K562 (cell line): ENCODE measurements at regions not wholly inside any gene's neighbourhood (a gene's known extent, or its start where the extent isn't known, plus 50 kb on each side); places are given as distances from the start of the nearest gene placed in this dataset.

ENCODE experiments used
- ATAC-seq: fragments of 200-7000 bp; cut with Tn5 transposase; 3 replicates; pipeline ENCODE4 v1.9.1; 2020; ENCODE audit warnings: moderate library complexity
- BruUV-seq: library from RNA; stranded (reverse); fragments of 400-500 nt; replicated peaks from 2 replicates; lab custom pipeline; 2021; lab: Mats Ljungman, UMichigan
- CTCF ChIA-PET: fragments of 300-600 bp; formaldehyde crosslinking; extraction: SDS; loops from one replicate; lab custom pipeline; 2021; ENCODE audit warnings: low intra/inter-chr PET ratio; lab: Yijun Ruan, JAX
- POLR2A ChIA-PET: fragments of 300-600, 350-650 bp; sonication (Branson Sonifier 250); formaldehyde crosslinking; extraction: SDS; loops from one replicate; lab custom pipeline; 2021; ENCODE audit warnings: antibody characterized with exemption, inconsistent platforms; lab: Yijun Ruan, JAX
- DNase-seq, 4 experiments: peaks; one replicate each; pipeline versions ENCODE4 v3.0.0 to v3.0.0-alpha.2; 2011 to 2018; ENCODE audit warnings: low spot score in 3 of 4, mixed read lengths in 3 of 4; ENCODE audit errors: extremely low read depth in 1 of 4
- FAIRE-seq: peaks from 2 replicates; lab custom pipeline; 2011; peaks lifted over from hg19 to GRCh38; lab: Jason Lieb, UNC
- H2AFZ ChIP-seq: 2 replicates; pipeline ENCODE4 v1.6.0; 2011; ENCODE audit warnings: low read depth, low read length, control low read depth, inconsistent platforms
- H3K27ac ChIP-seq: fragments of 200-600 bp; 3 replicates; pipeline ENCODE4 v1.8.0; 2011; ENCODE audit warnings: low read depth, mild to moderate bottlenecking, control low read depth, inconsistent platforms, low read length, moderate library complexity, mixed read lengths; ENCODE audit errors: extremely low read depth
- H3K27me3 ChIP-seq, 2 experiments: fragments of 300-600 bp in 1 of 2; 2 replicates in 1 of 2; 3 replicates in 1 of 2; pipeline versions ENCODE4 v1.6.0 to v1.8.0; 2011; ENCODE audit warnings: inconsistent platforms in 2 of 2, low read length in 2 of 2, mild to moderate bottlenecking in 1 of 2, mixed read lengths in 1 of 2, moderate library complexity in 1 of 2; ENCODE audit not compliant: control insufficient read depth in 2 of 2, insufficient read depth in 2 of 2
- H3K36me3 ChIP-seq: fragments of 300-600 bp; 3 replicates; pipeline ENCODE4 v1.8.0; 2011; ENCODE audit warnings: mild to moderate bottlenecking, low read length, inconsistent platforms; ENCODE audit not compliant: control insufficient read depth, insufficient read depth
- H3K4me1 ChIP-seq, 2 experiments: fragments of 200-600 bp in 1 of 2; replicated peaks in 1 of 2; 2 replicates in 1 of 2; 3 replicates in 1 of 2; pipeline versions ENCODE4 v1.5.1 to v1.8.0; 2011; ENCODE audit warnings: inconsistent platforms in 2 of 2, low read length in 2 of 2, mild to moderate bottlenecking in 1 of 2, mixed read lengths in 1 of 2, moderate library complexity in 1 of 2; ENCODE audit not compliant: control insufficient read depth in 2 of 2, insufficient read depth in 2 of 2
- H3K4me2 ChIP-seq: 2 replicates; pipeline ENCODE4 v1.6.1; 2011; ENCODE audit warnings: low read length, control low read depth, inconsistent platforms, mixed read lengths; ENCODE audit not compliant: insufficient read depth
- H3K4me3 ChIP-seq: fragments of 200-600 bp; sonication (generic), shearing (Covaris generic); 2 replicates; pipeline ENCODE4 v1.5.1; 2016; ENCODE audit warnings: control low read depth, inconsistent platforms
- H3K79me2 ChIP-seq: fragments of 200-600 bp; 3 replicates; pipeline ENCODE4 v1.8.0; 2011; ENCODE audit warnings: low read length, inconsistent platforms; ENCODE audit not compliant: control insufficient read depth, insufficient read depth
- H3K9ac ChIP-seq, 2 experiments: 2 replicates each; pipeline versions ENCODE4 v1.6.0 to v1.6.1; 2011; ENCODE audit warnings: low read depth in 2 of 2, low read length in 2 of 2, control low read depth in 1 of 2, inconsistent platforms in 1 of 2, mild to moderate bottlenecking in 1 of 2, mixed read lengths in 1 of 2; ENCODE audit not compliant: insufficient read depth in 1 of 2
- H3K9me1 ChIP-seq: one replicate; pipeline ENCODE4 v1.6.0; 2011; ENCODE audit warnings: inconsistent platforms, mild to moderate bottlenecking, low read length, moderate library complexity; ENCODE audit not compliant: control insufficient read depth, insufficient read depth
- H3K9me3 ChIP-seq: replicated peaks from 2 replicates; pipeline ENCODE4 v1.5.1; 2011; ENCODE audit warnings: low read depth, low read length, inconsistent platforms; ENCODE audit not compliant: control insufficient read depth, insufficient read depth
- H4K20me1 ChIP-seq: replicated peaks from 2 replicates; pipeline ENCODE4 v1.6.1; 2011; ENCODE audit warnings: low read length, inconsistent platforms, mixed read lengths; ENCODE audit not compliant: control insufficient read depth, insufficient read depth
- ASH1L ChIP-seq: fragments of 450-650 bp; IDR thresholded peaks from 2 replicates; pipeline ENCODE4 v1.6.1; 2018; ENCODE audit warnings: borderline replicate concordance, mild to moderate bottlenecking, low read depth; ENCODE audit not compliant: partially characterized antibody
- EGR1 ChIP-seq: fragments of 450-650 bp; conservative IDR thresholded peaks from 2 replicates; pipeline ENCODE4 v1.6.1; 2017; ENCODE audit warnings: mild to moderate bottlenecking
- IRF9 ChIP-seq: fragments of 450-650 bp; IDR thresholded peaks from 2 replicates; pipeline ENCODE4 v1.6.1; 2016; ENCODE audit warnings: missing biosample characterization, missing genetic modification characterization
- SREBF1 ChIP-seq: fragments of 150-350 bp; IDR thresholded peaks from 2 replicates; pipeline ENCODE4 v1.6.1; 2014; ENCODE audit warnings: antibody characterized with exemption, low read depth, low read length, borderline replicate concordance
- THRAP3 ChIP-seq: fragments of 450-650 bp; IDR thresholded peaks from 2 replicates; pipeline ENCODE4 v1.6.1; 2016; ENCODE audit warnings: mild to moderate bottlenecking, inconsistent platforms, borderline replicate concordance
- ZNF174 ChIP-seq: fragments of 250-450 bp; sonication (Bioruptor Pico); IDR thresholded peaks from 2 replicates; pipeline ENCODE4 v1.4.0; 2020; ENCODE audit warnings: mild to moderate bottlenecking
- ZNF561 ChIP-seq: fragments of 450-650 bp; formaldehyde crosslinking; conservative IDR thresholded peaks from 2 replicates; pipeline ENCODE4 v1.4.0; 2020; ENCODE audit warnings: mild to moderate bottlenecking, moderate library complexity
- ZNF586 ChIP-seq: fragments of 450-650 bp; formaldehyde crosslinking; conservative IDR thresholded peaks from 2 replicates; pipeline ENCODE4 v1.4.0; 2020; ENCODE audit warnings: mild to moderate bottlenecking, moderate library complexity
- ZNF785 ChIP-seq: fragments of 250-450 bp; sonication (Bioruptor Pico); IDR thresholded peaks from 2 replicates; pipeline ENCODE4 v1.4.0; 2020; ENCODE audit warnings: mild to moderate bottlenecking
- WGBS: fragments of 100-300 bp; shearing (Covaris generic); methylation state at CpG from one replicate; pipeline ENCODE4 v1.1.6; 2016; ENCODE audit warnings: low coverage, mixed read lengths; ENCODE audit not compliant: insufficient coverage; ENCODE audit errors: missing lambda C conversion rate; 5-methylcytosine and 5-hydroxymethylcytosine counted together
- in situ Hi-C: fragments of 300-500 bp; cut with MboI; formaldehyde crosslinking; loops from 4 replicates; pipeline ENCODE4 v1.15.0; 2018; ENCODE audit warnings: inconsistent platforms, mixed read lengths
- intact Hi-C: fragments of 100-400 bp; cut with micrococcal nuclease; formaldehyde crosslinking; loops from 2 replicates; pipeline ENCODE4 v1.14.2; 2022

GRCh38 chr10:90126256-90126595, 424.8 kb downstream of the KIF20B start:
- Histone ChIP-seq H3K4me1 (no peaks in the 10 kb centered on the region), H3K4me3 (no peak overlapping the region), H3K4me2 (no peak overlapping the region), H3K27ac (no peak overlapping the region), H2AFZ (no peak overlapping the region), H3K27me3 (no peaks in the 10 kb centered on the region), H3K9ac (no peak overlapping the region), H3K9me3 (no peaks in the 10 kb centered on the region), H3K79me2 (no peaks in the 10 kb centered on the region), H3K36me3 (no peaks in the 10 kb centered on the region), H3K9me1 (no peaks in the 10 kb centered on the region), H4K20me1 (no peaks in the 10 kb centered on the region)
- TF ChIP-seq ZNF174 (CRISPR knock-in tag) (no peak), ZNF785 (no peak), ASH1L (no peak)
- 0% methylated on average over 1 of the region's 1 CpG for WGBS
- BruUV-seq, result no TSS peak
- DNase-seq (no peak), ATAC-seq (no peak), FAIRE-seq (no peak)
- POLR2A ChIA-PET, result no interaction called here
- in situ Hi-C loops, result no loop called here
- intact Hi-C loops, result no loop called here
- CTCF ChIA-PET, result no interaction called here

DNA sequence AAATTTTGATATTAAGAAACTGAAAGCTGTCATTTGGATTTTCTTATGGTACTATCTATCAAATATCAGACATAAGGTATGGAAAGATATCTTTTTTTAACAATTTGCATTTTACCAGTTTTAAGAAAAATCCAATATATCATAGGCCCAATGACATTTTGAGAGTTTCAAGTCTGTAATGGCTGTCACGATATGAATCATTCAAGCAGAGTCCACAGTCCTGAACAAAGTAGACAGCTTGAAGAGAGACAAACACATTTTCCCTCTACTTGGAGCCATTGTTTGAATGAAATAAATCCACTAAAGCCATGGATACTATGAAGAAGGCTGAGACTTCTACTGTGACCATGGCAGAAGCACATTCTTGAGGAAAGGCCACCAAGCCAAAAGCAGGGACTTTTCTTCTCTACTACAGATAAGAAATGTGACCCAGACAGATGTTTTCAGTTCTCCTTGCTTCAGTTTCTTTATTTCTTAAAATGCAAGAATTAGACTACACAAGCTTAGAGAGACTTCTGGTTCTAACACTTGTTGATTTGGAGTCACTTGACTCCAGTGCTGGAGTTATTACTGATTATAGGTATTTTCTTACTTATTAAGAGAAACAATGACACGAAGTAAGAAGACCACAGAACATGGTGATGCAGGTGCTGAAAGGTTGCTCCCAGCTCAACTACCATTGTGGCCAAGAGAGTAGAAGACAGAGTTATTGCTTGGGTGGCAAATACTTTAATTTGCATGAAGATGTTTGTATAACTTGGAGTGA, 429.1 kb downstream of the KIF20B start:
- Histone ChIP-seq H3K27ac (no peak overlapping the region), H2AFZ (no peak overlapping the region), H3K79me2 (no peaks in the 10 kb centered on the region), H3K36me3 (no peaks in the 10 kb centered on the region), H4K20me1 (no peaks in the 10 kb centered on the region), H3K4me1 (no peaks in the 10 kb centered on the region), H3K9me3 (no peaks in the 10 kb centered on the region), H3K4me3 (no peak overlapping the region), H3K4me2 (no peak overlapping the region)
- ATAC-seq (no peak), FAIRE-seq (no peak)
- POLR2A ChIA-PET, result no interaction called here
- TF ChIP-seq ZNF561 (CRISPR knock-in tag) (no peak), IRF9 (tag) (no peak), EGR1 (no peak), ZNF586 (CRISPR knock-in tag) (no peak), SREBF1 (no peak), THRAP3 (no peak)
- TF ChIP-seq, all 486 proteins: peak for 0
- H3K9ac ChIP-seq, result no peak overlapping the region
- intact Hi-C loops, result loop anchor here (10.0 kb wide), 1 partner anchor 336 kb away; no protein-coding TSS in a partner anchor
- in situ Hi-C loops, result no loop called here
- no peaks in the 10 kb centered on the region for H3K9me1 ChIP-seq
- DNase-seq, result no peak
- no TSS peak for BruUV-seq
- CTCF ChIA-PET, result no interaction called here
- 0% methylated on average over 2 of the region's 2 CpGs for WGBS
- H3K27me3 ChIP-seq, result no peaks in the 10 kb centered on the region
